ENCODE measurements at regions not wholly inside any gene's neighbourhood (a gene's known extent, or its start where the extent isn't known, plus 50 kb on each side); places are given as distances from the start of the nearest gene placed in this dataset.
"Not testable (repeated sequence)": the region's sequence is repeated elsewhere in the genome, so short reads cannot be mapped to it uniquely, and the experiment has no call there.

DNA sequence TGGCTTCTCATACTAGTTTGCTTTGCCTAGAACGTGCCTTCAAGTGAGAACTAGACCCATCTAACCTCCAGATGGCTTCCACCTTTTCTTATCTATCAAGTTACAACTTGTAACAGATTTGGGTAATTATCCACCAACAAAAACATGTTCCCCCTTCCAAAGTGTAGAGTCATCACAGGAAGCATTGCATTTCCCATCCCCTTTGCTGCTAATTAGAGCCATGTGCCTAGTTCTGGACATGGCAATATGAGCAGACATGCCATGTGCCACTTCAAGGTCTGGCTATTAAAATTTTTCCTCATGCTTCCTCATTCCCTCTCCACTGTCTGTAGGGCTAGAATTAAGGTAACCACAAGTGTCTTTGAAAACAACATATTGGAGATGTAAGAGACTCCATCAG lies 814.4 kb downstream of the TENT5A start:
- DNase-seq (ENCODE audit: low read depth in 2 of 2), result no peak

DNA sequence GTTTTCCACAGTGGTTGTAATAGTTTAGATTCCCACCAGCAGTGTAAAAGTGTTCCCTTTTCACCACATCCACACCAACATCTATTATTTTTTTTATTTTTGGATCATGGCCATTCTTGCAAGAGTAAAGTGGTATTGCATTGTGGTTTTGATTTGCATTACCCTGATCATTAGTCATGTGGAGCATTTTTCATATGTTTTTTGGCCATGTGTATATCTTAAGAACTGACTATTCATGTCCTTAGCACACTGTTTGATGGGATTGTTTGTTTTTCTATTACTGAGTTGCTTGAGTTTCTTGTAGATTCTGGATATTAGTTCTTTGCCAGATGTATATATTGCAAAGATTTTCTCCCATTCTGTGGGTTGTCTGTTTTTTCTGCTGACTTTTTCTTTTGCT lies 820.1 kb downstream of the TENT5A start:
- DNase-seq (ENCODE audit: low read depth in 2 of 2), result no peak

DNA sequence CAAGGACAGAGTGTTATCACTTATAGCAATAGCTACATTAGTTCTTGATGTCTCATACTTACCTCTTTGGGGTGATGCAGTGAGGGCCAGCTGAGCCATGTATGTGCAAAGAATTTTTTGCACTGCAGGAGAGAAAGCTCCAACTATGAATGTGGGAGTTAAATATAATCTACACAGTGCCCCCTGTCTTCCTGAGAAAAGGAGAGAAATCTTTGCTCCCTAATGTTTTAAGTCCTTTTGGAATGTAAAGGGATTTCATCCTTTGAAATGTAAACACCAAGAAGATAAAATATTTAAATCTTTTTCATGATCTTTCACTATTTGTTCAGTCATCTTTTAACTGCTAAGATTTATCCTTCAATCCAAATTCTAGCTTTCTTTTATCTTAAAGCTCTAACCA lies 822.1 kb downstream of the TENT5A start:
- DNase-seq (ENCODE audit: low read depth in 2 of 2), result no peak

DNA sequence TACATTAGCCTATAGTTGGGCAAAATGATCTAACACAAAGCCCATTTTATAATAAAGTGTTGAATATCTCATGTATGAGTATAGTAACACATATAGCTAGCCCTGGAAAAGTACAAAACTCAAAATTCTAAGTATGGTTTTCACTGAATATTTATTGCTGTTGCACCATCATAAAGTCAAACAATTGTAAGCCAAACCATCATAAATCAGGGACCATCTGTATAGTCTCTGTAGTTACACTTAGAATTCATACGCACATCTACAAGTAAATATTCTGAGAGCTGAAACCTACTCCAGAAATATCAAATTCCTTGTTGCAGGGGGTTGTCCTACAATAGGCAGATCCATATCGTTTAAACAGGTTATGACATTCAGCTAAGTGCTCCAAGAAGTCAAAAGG lies 817.3 kb downstream of the BCKDHB start:
- no peak for DNase-seq (ENCODE audit: low read depth in 2 of 2)

DNA sequence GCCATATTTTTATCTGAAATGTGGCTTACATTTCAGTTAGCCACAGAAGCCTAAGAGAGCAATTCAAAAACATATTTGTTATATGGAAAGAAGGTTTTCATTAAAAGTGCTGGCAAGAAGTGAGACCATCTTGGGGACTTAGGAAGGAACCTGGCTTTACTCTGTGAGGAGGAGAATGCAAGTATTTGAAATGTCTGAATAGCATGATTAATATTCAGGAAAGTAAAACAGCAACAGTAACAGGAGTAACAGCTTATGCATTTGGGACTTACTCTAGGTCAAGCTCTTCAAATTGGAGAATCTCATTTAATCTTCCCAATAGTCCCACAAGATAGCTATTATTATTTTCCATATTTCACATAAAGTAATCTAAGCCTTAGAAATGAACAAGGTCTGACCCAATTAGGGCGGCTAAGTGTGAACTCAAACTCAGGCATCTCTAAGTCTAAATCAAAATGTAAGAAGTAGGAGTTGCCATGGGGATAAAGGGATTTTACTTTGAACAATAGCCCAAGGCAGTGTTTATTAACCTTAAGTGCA lies 816.5 kb downstream of the BCKDHB start:
- no peak for DNase-seq (ENCODE audit: low read depth in 2 of 2)

DNA sequence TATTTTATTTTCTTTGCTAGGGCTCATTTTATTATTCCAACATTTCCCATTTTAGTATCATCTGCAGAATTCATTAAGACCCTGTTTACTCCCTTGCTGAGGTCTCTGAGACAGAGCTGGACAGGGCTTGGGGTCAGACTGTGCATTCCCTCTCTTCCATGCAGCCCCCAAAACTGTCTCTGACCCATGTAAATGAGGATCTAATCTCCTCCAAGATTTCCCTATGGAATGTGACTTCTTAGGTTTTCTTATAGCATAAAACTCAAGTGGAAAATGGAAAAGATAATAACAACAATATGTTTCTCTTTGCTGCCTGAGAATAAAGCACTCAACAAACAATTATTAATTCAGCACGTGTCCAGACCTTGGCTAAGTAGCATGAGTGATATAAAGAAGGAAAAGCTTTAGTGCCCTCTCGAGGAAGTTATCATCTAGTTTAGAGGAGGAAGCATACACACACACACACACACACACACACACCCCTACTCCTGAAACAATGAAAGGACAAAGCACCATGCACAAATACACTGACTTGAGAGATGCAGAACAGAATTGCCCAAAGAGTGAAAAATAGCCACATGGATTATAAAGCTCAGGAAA lies 815.5 kb downstream of the BCKDHB start:
- no peak for DNase-seq (ENCODE audit: low read depth in 2 of 2)

DNA sequence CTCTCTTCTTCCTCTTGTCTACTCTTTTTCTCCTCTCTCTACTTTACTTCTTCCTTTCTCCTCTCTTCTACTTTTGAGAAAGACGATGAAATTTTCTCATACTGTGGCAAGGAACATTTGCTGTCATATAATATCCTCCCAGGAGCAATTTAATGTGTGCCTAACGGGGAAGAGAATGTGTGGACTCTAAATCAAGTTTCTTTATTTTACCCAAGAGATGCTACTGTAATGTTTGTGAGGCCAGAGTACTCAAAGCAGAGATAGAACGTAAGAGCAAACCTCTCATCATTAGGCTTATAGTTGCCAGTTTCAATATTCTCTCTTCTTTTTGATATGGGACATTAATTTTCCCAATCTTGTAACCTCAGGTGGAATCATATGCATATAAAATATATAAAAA lies 801.4 kb downstream of the BCKDHB start:
- DNase-seq (ENCODE audit: low read depth in 2 of 2), result no peak

DNA sequence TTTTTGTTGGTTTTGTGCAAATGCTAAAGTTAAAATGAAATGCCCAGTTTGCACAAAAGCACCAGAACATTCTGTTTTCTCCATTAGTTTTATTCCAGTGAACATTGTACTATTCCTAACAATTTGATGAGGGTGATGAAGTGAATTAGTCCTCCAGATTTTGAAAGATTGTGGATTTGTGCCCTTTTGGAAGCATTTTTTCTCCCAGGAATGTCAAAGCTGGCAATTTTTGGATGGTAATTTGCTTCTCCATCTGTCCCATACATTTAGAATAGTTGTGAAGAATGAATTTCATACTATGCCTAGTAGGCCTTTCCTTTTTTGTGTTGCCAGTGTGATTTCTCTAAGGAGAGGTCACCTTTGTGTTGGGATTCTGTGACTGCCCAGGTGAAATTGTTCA lies 797.2 kb downstream of the BCKDHB start:
- no peak for DNase-seq (ENCODE audit: low read depth in 2 of 2)

DNA sequence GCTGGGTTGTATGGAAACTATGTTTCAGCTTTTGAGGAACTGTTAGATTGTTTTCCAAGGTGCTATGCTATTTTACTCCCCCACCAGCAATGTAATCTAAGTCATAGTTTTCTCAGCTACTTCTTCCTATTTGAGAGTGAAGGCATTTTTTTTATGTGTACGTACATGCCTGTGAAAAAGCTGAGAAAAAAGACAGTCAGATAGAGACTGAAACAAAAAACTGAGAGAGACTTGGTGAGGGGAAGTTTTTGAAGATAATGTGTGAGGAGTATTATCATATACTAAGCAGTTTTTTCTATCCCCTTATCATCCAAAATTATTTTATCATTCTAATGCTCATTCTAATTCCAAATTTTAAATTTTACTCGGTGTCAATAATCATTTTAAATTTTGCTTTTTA lies 780.0 kb downstream of the BCKDHB start:
- no peak for DNase-seq (ENCODE audit: low read depth in 2 of 2)

DNA sequence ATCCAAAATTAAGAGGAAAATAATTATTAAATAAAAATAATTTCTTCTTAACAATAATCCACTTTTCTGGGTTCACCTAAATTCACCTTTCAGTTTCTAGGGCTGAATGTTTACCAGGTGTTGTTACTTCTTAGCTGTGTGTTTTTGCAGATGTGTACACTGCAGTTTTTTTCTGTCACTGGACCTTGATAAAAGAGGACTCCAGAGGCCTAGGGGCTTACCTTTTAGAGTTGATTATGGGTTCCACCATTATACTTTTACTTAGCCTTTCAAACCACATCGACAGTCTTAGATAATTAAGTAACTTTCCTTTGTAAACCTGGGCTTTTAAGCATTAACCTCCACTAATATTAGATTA lies 766.5 kb downstream of the BCKDHB start:
- no peak for DNase-seq (ENCODE audit: low read depth in 2 of 2)

DNA sequence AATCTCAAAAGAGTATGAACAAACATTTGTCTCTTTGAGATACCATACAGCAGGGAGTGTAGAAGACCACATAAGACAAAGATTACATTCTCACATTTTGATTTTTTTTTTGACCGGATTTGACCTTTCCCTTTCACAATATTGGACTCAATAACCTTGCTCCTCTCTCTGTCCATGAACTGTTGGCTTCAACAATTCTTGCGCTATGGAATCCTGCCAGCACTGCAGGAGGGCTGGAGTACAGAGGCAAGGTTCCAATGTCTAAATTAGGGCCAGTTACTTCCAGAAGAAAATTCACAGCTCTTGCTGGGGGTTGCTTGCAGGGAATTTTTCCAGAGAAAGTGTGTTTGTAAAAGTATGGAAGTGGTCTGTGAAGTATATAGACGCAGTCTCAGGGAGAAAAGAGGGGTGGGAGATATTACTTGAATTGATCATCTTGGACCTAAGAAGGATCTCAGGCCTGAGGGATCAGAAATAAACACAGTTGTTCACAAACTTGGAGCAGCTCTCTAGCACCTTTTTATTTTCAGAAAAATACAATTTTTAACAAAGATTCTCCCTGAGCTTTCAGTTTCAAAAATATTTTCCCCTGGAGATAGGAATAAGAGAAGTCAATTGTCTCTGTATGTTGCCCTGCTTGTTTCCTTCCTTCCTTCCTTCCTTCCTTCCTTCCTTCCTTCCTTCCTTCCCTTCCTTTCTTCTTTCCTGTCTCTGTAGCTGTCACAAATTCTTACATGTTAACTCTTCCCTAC lies 765.9 kb downstream of the BCKDHB start:
- DNase-seq (ENCODE audit: low read depth in 2 of 2), result no peak

DNA sequence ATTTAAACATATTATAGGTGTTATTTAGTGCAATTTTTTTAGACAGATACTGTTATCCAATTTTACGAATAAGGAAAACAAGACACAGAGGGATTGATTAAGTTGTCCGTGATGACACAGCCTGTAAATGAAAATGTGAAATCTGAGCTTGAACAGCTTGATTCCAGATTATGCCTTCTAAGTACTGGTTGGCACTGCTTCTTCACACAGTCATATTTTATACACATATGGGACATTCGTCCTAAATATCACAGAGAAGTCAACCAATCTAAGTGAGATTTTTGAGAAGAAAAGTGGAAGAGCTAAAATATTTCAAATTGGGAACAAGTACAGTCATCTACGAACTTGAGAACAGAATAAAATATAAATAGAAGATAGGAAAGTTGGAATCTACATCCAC lies 756.3 kb downstream of the BCKDHB start:
- no peak for DNase-seq (ENCODE audit: low read depth in 2 of 2)

DNA sequence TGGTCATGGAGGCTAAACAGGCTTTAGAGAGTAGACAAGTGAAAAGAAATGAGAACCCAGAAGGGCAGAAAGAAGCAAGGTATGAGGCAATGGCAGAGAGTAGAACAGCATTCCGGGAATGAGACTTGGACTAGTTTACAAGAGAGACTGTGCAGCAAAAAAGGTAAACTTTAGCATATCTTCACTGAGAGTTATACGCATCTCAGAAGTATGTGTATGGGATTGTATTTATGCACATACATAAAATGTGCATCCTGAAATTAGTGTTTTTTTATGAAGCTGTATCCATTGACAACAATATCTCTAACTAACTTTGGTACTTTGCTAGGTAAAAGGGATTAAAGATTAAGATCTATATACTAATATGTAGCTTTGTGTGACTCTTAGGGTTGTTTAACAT lies 753.6 kb downstream of the BCKDHB start:
- DNase-seq (ENCODE audit: low read depth in 2 of 2), result no peak

DNA sequence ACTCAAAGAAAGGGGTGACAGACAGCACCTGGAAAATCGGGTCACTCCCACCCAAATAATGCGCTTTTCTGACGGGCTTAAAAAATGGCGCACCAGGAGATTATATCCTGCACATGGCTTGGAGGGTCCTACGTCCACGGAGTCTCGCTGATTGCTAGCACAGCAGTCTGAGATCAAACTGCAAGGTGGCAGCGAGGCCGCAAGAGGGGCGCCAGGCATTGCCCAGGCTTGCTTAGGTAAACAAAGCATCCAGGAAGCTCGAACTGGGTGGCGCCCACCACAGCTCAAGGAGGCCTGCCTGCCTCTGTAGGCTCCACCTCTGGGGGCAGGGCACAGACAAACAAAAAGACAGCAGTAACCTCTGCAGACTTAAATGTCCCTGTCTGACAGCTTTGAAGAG lies 741.5 kb downstream of the BCKDHB start:
- not testable (repeated sequence) for DNase-seq (ENCODE audit: low read depth in 2 of 2)

DNA sequence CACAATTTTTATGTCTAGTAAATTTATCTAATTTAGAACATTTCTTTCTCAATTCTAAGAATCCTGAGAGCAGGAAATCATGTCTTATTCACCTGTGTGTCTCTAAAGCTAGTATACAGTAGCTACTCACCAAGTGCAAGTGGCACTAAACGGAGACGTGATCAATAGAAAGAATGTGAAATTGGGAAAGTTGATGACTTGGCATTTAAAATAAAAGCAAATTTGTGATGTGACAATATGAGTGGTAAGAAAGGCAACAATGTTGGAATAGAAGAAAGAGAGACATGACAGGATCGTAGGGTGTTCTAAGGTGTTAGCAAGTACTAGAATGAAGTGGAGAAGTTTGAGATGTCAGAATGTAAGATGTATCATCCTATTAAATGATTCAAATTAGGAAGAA lies 725.9 kb downstream of the BCKDHB start:
- no peak for DNase-seq (ENCODE audit: low read depth in 2 of 2)

DNA sequence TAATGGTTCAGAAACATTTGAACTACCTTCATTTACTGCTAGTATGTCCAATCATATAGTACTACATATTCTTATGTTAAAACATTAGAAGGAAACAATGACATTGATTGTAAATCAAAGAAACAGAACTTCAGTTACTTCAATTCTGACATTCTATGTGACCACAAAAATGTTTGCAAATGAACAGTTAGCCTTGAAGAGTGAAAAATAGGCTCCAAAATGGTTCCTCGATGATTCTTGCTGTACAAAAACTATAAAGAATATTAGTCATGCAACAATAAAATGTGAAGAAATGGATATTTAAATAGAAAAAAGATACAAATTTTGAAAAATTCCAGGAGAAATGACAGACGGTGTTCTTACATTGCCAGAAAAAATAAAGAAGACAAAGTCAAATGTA lies 686.9 kb downstream of the BCKDHB start:
- no peak for DNase-seq (ENCODE audit: low read depth in 2 of 2)

DNA sequence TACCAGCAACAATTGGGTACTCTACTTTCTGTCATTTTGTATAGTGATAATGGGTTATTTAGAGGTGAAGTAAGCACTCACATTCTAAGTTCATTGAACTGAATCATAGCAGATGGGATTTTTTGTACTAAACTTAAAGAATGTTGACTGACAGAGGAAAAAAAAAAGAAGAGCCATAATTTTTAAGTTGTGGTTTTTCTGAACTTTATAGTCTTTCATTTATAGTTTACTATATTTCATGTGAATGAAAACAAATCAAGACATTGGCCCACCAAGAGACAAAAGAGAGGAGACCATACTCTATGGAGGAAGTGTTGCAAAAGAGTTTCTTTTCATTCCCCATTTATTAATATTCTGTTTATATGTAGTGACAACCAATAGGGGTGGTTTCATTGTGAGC lies 685.7 kb downstream of the BCKDHB start:
- no peak for DNase-seq (ENCODE audit: low read depth in 2 of 2)

DNA sequence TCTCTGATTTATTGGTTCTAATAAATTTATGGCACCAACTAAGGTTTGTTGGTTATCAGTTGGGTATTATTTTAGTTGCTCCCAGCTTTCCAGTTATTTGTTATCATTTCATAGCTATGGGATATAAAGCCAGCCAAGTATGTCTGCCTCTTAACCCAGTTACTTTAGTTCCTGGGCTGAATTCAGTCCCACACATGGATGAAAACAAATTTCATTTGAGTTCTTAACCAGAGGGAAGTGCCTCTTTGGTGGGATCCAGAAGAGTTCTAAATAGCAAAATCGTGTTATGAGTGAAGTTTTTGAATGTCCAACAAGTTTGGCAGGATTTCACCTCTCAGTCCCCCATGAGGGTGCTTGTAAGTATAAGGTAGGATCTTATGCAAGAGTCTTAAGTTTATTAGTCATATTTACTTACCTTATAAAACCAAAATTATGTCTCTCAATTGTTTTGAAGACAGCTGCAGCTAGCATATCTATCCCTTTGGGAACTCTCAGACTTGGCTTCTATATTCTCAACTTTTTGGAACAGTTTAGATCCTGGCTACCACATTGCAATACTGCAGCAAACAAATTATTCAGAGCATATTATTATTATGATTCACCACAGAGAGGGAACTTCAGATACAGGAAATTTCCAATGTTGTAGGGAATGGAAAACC lies 683.6 kb downstream of the BCKDHB start:
- DNase-seq (ENCODE audit: low read depth in 2 of 2), result no peak

DNA sequence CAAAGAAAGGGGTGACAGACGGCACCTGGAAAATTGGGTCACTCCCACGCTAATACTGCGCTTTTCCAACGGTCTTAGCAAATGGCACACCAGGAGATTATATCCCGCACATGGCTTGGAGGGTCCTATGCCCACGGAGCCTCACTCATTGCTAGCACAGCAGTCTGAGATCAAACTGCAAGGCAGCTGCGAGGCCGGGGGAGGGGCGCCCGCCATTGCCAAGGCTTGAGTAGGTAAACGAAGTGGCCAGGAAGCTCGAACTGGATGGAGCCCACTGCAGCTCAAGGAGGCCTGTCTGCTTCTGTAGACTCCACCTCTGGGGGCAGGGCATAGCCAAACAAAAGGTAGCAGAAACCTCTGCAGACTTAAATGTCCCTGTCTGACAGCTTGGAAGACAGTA lies 676.8 kb downstream of the BCKDHB start:
- DNase-seq (ENCODE audit: low read depth in 2 of 2), result not testable (repeated sequence)

DNA sequence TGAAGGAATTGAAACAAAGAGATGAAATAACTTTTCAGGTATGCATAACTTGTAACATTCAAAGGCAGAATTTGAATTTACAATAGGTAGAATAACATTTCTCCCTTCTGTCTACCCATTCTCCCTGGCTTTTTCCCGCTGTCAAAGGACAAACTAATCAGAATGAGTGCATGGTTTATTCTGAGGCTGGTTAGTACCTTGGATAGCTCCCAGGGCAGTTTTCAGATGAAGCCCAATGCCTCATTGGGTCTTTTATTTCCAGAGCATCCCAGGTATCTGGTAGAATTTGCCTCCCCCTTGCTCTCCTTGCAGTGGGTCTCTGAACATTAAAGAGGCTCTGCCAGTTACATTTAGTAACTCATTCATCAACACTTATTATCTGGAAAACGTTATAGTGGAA lies 665.5 kb downstream of the BCKDHB start:
- DNase-seq (ENCODE audit: low read depth in 2 of 2), result peak in 1 of 2 donors; percentile 11

DNA sequence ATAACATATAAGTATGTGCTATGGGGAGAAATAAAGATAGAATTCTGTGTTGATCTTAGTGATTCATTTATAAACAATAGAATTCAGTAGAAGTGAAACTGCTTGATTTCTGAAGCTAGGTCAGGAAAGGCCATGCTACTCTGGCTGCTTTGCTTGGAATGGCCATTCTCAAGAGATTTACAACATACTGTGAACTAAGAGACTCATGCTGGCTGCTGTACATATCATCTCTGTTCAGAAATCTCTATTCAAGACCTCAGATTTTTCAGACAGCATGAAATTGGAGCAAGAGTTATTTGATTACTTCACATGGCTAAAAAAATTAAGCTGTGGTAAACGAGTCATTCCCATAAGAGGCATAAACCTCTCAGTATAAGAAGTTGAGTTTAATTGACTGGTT lies 662.6 kb downstream of the BCKDHB start:
- no peak for DNase-seq (ENCODE audit: low read depth in 2 of 2)

DNA sequence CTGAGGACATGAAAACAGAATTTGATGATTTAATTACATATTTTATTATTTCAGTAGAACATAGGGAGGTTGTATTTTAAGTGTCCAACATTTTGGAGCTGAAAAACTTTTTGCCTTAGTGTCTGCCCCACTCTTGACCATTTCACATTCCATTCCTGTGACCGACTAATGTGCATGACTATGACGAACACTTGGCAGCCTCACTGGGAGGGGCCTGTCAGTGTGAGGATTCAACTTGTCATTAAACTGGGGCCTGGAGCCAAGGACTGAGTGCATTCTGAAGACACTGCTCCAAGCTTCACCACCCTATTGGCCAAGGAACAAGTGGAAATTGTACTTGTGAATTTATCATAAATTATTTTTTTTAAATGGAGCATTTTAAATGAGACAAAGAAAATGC lies 661.3 kb downstream of the BCKDHB start:
- no peak for DNase-seq (ENCODE audit: low read depth in 2 of 2)

DNA sequence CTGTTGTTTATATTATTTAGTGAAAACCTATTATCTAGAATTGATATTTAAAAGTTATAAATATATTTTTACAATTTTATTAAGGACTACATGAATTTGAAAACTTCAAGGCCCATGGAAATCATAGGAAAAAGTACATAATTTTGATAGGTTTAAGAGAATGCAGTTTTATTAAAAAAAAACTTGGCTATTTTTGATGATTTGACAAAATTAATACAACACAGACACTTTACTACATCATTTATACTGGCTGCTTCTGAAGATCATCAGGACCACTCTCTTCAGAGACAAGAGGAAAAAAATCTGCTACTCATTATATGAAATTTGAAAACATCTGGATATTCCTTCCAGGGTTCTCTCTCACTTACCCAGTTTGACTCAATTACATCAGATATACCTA lies 637.7 kb downstream of the BCKDHB start:
- DNase-seq (ENCODE audit: low read depth in 2 of 2), result no peak

Measured in dermis microvascular lymphatic vessel endothelial cell (primary cell).